Nephron progenitor cell (in vitro differentiated cells): ENCODE measurements at regions not wholly inside any gene's neighbourhood (a gene's known extent, or its start where the extent isn't known, plus 50 kb on each side); places are given as distances from the start of the nearest gene placed in this dataset.

Experiments
- DNase-seq: peaks from one replicate; pipeline ENCODE4 v3.0.0; 2021
- H3K27ac Mint-ChIP-seq: 2 replicates; pipeline ENCODE4 v1.8.0; 2021; ENCODE audit warnings: mild to moderate bottlenecking, moderate library complexity, mixed read lengths
- H3K27me3 Mint-ChIP-seq: 2 replicates; pipeline ENCODE4 v1.8.0; 2021; ENCODE audit warnings: mild to moderate bottlenecking, low read depth, mixed read lengths; ENCODE audit not compliant: poor library complexity
- H3K36me3 Mint-ChIP-seq: 2 replicates; pipeline ENCODE4 v1.8.0; 2021; ENCODE audit warnings: low read depth, mixed read lengths
- H3K4me1 Mint-ChIP-seq: 2 replicates; pipeline ENCODE4 v1.8.0; 2021; ENCODE audit warnings: mixed read lengths
- H3K4me3 Mint-ChIP-seq: 2 replicates; pipeline ENCODE4 v1.8.0; 2021; ENCODE audit warnings: mild to moderate bottlenecking, moderate library complexity, mixed read lengths
- H3K9me3 Mint-ChIP-seq: 2 replicates; pipeline ENCODE4 v1.8.0; 2021; ENCODE audit warnings: mild to moderate bottlenecking, moderate library complexity, mixed read lengths
- TF ChIP-seq, protein P1 (sequence below): fragments of 200-600 bp; sonication (generic); IDR thresholded peaks from 2 replicates; pipeline ENCODE4 v1.5.0; 2021; ENCODE audit warnings: antibody characterized with exemption

DNA sequence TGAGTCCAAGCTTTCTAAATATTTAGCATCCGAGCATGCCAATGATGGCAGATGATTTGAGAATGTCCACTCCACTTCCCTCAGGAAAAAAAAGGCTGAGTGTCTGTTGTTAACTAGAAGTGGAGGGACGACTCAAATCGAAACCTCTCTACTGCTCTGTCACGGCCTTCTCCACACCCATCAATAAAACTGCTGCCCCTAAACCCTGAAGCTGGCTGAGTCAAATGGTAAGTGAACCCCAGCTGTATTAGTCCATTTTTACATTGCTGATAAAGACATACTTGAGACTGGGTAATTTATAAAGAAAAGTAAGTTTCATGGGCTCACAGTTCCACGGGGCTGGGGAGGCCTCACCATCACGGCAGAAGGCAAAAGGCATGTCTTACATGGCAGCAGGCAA is 707.0 kb downstream of the QKI start:
- DNase-seq: no peak
- TF ChIP-seq, protein P1, sequence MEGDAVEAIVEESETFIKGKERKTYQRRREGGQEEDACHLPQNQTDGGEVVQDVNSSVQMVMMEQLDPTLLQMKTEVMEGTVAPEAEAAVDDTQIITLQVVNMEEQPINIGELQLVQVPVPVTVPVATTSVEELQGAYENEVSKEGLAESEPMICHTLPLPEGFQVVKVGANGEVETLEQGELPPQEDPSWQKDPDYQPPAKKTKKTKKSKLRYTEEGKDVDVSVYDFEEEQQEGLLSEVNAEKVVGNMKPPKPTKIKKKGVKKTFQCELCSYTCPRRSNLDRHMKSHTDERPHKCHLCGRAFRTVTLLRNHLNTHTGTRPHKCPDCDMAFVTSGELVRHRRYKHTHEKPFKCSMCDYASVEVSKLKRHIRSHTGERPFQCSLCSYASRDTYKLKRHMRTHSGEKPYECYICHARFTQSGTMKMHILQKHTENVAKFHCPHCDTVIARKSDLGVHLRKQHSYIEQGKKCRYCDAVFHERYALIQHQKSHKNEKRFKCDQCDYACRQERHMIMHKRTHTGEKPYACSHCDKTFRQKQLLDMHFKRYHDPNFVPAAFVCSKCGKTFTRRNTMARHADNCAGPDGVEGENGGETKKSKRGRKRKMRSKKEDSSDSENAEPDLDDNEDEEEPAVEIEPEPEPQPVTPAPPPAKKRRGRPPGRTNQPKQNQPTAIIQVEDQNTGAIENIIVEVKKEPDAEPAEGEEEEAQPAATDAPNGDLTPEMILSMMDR: no peak
- Mint-ChIP-seq H3K4me3 (no peak overlapping the region), H3K9me3 (peaks cover 4% of the 10 kb centered on the region), H3K27me3 (peaks cover 7% of the 10 kb centered on the region), H3K36me3 (no peaks in the 10 kb centered on the region), H3K4me1 (peaks cover 10% of the 10 kb centered on the region), H3K27ac (no peak overlapping the region)

DNA sequence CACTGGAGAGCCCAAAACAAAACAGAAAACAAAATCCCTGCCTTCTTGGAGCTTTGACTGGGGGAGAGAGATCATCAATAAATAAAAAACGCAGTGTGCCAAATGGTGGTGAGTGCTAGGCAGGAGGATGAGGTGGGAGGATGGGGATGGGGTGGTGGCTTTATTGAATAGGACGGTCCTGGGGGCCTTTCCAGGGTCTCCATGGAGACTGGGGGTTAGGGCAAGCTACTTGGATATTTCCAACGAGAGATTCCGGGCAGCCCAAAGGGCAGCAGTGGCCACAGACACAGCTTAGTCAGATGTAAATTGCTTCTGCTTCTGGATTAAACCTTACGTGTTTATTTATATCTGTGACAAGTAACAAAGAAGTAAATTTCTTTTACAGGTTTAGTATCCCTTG is 700.1 kb downstream of the QKI start:
- Mint-ChIP-seq H3K27me3 (peaks cover 6% of the 10 kb centered on the region), H3K36me3 (no peaks in the 10 kb centered on the region), H3K9me3 (no peaks in the 10 kb centered on the region), H3K4me3 (no peak overlapping the region), H3K4me1 (peaks cover 17% of the 10 kb centered on the region), H3K27ac (no peak overlapping the region)
- TF ChIP-seq, protein P1: no peak
- DNase-seq: no peak

DNA sequence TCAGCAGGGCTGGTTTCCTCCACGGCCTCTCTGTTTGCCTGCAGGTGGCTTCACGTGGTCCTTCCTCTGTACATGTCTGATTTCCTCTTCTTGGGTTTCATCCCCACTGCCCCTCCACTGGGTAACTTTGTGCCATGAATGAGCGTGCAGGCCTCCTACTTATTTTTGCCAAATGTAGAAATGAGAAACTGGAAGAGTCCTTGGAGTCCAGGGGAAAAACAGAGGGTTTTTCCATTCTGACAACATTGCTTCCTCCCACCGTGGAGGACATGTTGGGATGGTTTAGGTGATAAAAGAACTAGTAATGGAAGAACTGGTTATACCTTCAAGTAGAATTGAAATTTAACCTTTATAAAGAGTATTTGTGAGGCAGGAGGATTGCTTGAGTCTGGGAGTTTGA is 699.5 kb downstream of the QKI start:
- H3K4me3 Mint-ChIP-seq: no peak overlapping the region
- no peak overlapping the region for H3K27ac Mint-ChIP-seq
- TF ChIP-seq, protein P1: no peak
- H3K27me3 Mint-ChIP-seq: peaks cover 9% of the 10 kb centered on the region
- DNase-seq: no peak
- no peaks in the 10 kb centered on the region for H3K9me3 Mint-ChIP-seq
- no peaks in the 10 kb centered on the region for H3K36me3 Mint-ChIP-seq
- peaks cover 17% of the 10 kb centered on the region for H3K4me1 Mint-ChIP-seq

- peaks cover 17% of the 10 kb centered on the region for H3K4me1 Mint-ChIP-seq
- TF ChIP-seq, protein P1: no peak
- H3K9me3 Mint-ChIP-seq: no peaks in the 10 kb centered on the region
- H3K27me3 Mint-ChIP-seq: peaks cover 9% of the 10 kb centered on the region
- no peak overlapping the region for H3K4me3 Mint-ChIP-seq
- H3K36me3 Mint-ChIP-seq: no peaks in the 10 kb centered on the region
- H3K27ac Mint-ChIP-seq: no peak overlapping the region
- DNase-seq: no peak
Measured at GRCh38 chr6:164113637-164114036, 699.1 kb downstream of the QKI start.

DNA sequence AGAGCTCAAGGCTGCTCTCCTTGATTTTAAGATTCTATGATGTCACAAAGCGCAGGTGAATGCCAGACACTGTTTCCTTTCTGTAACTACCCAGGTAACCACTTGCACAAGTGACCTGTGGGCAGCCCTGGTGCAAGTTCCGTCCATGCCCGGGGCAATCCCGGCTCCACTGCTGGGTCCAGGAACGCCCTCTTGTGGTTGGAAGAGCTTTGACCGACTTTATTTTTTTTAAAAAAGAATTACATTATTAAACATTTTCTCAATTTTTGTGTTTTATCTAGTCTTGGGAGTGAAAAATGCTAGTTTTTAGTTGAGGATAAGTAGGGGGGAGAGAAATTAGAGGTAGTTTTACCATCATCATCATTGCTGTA is 695.2 kb downstream of the QKI start:
- H3K27ac Mint-ChIP-seq: no peak overlapping the region
- peak; percentile 9 for DNase-seq
- H3K4me3 Mint-ChIP-seq: no peak overlapping the region
- TF ChIP-seq, protein P1: peak; percentile 40
- no peaks in the 10 kb centered on the region for H3K9me3 Mint-ChIP-seq
- peaks cover 14% of the 10 kb centered on the region for H3K4me1 Mint-ChIP-seq
- peaks cover 11% of the 10 kb centered on the region for H3K27me3 Mint-ChIP-seq
- no peaks in the 10 kb centered on the region for H3K36me3 Mint-ChIP-seq

- no peak overlapping the region for H3K27ac Mint-ChIP-seq
- H3K4me3 Mint-ChIP-seq: no peak overlapping the region
- no peak for DNase-seq
Measured at GRCh38 chr6:164108869-164109769, 694.6 kb downstream of the QKI start.

More at GRCh38 chr6:164108869-164109769, 694.6 kb downstream of the QKI start:
- TF ChIP-seq, protein P1: no peak
- no peaks in the 10 kb centered on the region for H3K36me3 Mint-ChIP-seq
- peaks cover 11% of the 10 kb centered on the region for H3K27me3 Mint-ChIP-seq
- H3K4me1 Mint-ChIP-seq: peaks cover 9% of the 10 kb centered on the region
- no peaks in the 10 kb centered on the region for H3K9me3 Mint-ChIP-seq
